C4-2B (cell line): ENCODE measurements at regions not wholly inside any gene's neighbourhood (a gene's known extent, or its start where the extent isn't known, plus 50 kb on each side); places are given as distances from the start of the nearest gene placed in this dataset.

Experiments used
- CTCF ChIP-seq: fragments of 450-650 bp; conservative IDR thresholded peaks from 2 replicates; pipeline ENCODE4 v1.5.1; 2017; ENCODE audit warnings: mild to moderate bottlenecking
- ZFX ChIP-seq: fragments of 450-650 bp; IDR thresholded peaks from 2 replicates; pipeline ENCODE4 v1.6.1; 2017

GRCh38 chr6:14790976-14791375 is 454.9 kb upstream of the JARID2 start:
- TF ChIP-seq CTCF (no peak), ZFX (no peak)
